OCI-LY3 (cell line): ENCODE measurements at regions not wholly inside any gene's neighbourhood (a gene's known extent, or its start where the extent isn't known, plus 50 kb on each side); places are given as distances from the start of the nearest gene placed in this dataset.
"Not testable (repeated sequence)": the region's sequence is repeated elsewhere in the genome, so short reads cannot be mapped to it uniquely, and the experiment has no call there.

Experiments
- EZH2phosphoT487 ChIP-seq: fragments of 200-600 bp; shearing (Covaris generic); IDR thresholded peaks from 2 replicates; pipeline ENCODE4 v1.6.1; 2018; ENCODE audit warnings: antibody characterized with exemption, mixed run types, low read depth
- TF ChIP-seq, protein P1 (sequence below): fragments of 200-600, 300-600 bp; sonication (generic); IDR thresholded peaks from 2 replicates; pipeline ENCODE4 v1.5.1; 2014; ENCODE audit warnings: antibody characterized with exemption, low read length, low read depth

- TF ChIP-seq, protein P1, sequence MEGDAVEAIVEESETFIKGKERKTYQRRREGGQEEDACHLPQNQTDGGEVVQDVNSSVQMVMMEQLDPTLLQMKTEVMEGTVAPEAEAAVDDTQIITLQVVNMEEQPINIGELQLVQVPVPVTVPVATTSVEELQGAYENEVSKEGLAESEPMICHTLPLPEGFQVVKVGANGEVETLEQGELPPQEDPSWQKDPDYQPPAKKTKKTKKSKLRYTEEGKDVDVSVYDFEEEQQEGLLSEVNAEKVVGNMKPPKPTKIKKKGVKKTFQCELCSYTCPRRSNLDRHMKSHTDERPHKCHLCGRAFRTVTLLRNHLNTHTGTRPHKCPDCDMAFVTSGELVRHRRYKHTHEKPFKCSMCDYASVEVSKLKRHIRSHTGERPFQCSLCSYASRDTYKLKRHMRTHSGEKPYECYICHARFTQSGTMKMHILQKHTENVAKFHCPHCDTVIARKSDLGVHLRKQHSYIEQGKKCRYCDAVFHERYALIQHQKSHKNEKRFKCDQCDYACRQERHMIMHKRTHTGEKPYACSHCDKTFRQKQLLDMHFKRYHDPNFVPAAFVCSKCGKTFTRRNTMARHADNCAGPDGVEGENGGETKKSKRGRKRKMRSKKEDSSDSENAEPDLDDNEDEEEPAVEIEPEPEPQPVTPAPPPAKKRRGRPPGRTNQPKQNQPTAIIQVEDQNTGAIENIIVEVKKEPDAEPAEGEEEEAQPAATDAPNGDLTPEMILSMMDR, result not testable (repeated sequence)
- not testable (repeated sequence) for TF ChIP-seq EZH2phosphoT487
Measured at GRCh38 chr2:145880997-145881396, 1361.1 kb upstream of the ZEB2 start.
